Ovary (tissue), 7 donors: ENCODE measurements at regions not wholly inside any gene's neighbourhood (a gene's known extent, or its start where the extent isn't known, plus 50 kb on each side); places are given as distances from the start of the nearest gene placed in this dataset.

ENCODE experiments used
- DNase-seq, 5 donors: peaks; one replicate each; pipeline ENCODE4 v3.0.0-alpha.2; 2019 to 2020
- H3K27ac ChIP-seq, 2 donors: fragments of 200-600 bp; one replicate each; pipeline versions ENCODE4 v1.5.1 to v1.8.0; 2019 to 2022
- H3K27me3 ChIP-seq: fragments of 200-600 bp; one replicate; pipeline ENCODE4 v1.8.0; 2022
- H3K36me3 ChIP-seq: fragments of 200-600 bp; sonication (generic); one replicate; pipeline ENCODE4 v1.5.1; 2019
- H3K4me1 ChIP-seq: one replicate; pipeline ENCODE4 v1.8.1; 2013; ENCODE audit warnings: mild to moderate bottlenecking, moderate library complexity; ENCODE audit not compliant: insufficient read depth
- H3K4me3 ChIP-seq: fragments of 200-600 bp; sonication (generic); one replicate; pipeline ENCODE4 v1.5.1; 2017
- H3K9me3 ChIP-seq, 2 donors: fragments of 200-600 bp in 1 of 2; sonication (generic) in 1 of 2; one replicate each; pipeline versions ENCODE4 v1.5.1 to v1.8.1; 2013 to 2019; ENCODE audit warnings: mild to moderate bottlenecking in 1 of 2, moderate library complexity in 1 of 2
- EP300 ChIP-seq: sonication (generic); formaldehyde crosslinking; IDR thresholded peaks from one replicate; pipeline ENCODE4 v1.6.1; 2017; ENCODE audit warnings: antibody characterized with exemption
- POLR2A ChIP-seq: fragments of 450-650 bp; IDR thresholded peaks from one replicate; pipeline ENCODE4 v1.6.1; 2017; ENCODE audit warnings: antibody characterized with exemption, mild to moderate bottlenecking, moderate library complexity
- WGBS, 3 donors: extraction: QIAGEN DNeasy Blood & Tissue Kit in 1 of 3; methylation state at CpG; one replicate each; pipeline versions ENCODE4 v1.1.5 to v1.1.7; 2013 to 2017; 5-methylcytosine and 5-hydroxymethylcytosine counted together
- intact Hi-C, 4 donors: fragments of 100-400 bp; cut with DNase I; formaldehyde crosslinking; loops; one replicate each; pipeline versions ENCODE4 v1.11.0 to v1.15.1; 2022 to 2023
- TF ChIP-seq, protein P1 (sequence below), 3 donors: fragments of 450-650 bp in 2 of 3; fragments of 200-600 bp in 1 of 3; IDR thresholded peaks; one replicate each; pipeline versions ENCODE4 v1.5.1 to v1.8.0; 2016 to 2022; ENCODE audit warnings: antibody characterized with exemption in 3 of 3, mild to moderate bottlenecking in 1 of 3
- donor health status: DM: no; HTN: no; CAD: no; lungs with moderate emphysema.
- donor health status: DM: no; HTN: no; CAD: no.
- donor health status: Bipolar disorder and iron deficiency.
- donor health status: DM: no; HTN: no; CAD: no.
- donor health status: DM: yes; HTN: yes; CAD: no.

- H3K36me3 ChIP-seq: no peaks in the 10 kb centered on the region
- TF ChIP-seq EP300: no peak
- TF ChIP-seq, protein P1, sequence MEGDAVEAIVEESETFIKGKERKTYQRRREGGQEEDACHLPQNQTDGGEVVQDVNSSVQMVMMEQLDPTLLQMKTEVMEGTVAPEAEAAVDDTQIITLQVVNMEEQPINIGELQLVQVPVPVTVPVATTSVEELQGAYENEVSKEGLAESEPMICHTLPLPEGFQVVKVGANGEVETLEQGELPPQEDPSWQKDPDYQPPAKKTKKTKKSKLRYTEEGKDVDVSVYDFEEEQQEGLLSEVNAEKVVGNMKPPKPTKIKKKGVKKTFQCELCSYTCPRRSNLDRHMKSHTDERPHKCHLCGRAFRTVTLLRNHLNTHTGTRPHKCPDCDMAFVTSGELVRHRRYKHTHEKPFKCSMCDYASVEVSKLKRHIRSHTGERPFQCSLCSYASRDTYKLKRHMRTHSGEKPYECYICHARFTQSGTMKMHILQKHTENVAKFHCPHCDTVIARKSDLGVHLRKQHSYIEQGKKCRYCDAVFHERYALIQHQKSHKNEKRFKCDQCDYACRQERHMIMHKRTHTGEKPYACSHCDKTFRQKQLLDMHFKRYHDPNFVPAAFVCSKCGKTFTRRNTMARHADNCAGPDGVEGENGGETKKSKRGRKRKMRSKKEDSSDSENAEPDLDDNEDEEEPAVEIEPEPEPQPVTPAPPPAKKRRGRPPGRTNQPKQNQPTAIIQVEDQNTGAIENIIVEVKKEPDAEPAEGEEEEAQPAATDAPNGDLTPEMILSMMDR (IDR thresholded peaks at IDR 0.05): no peak
- TF ChIP-seq POLR2A: no peak
- H3K4me3 ChIP-seq: no peak overlapping the region
- no peak for DNase-seq
- intact Hi-C loops: no loop called here
- no peaks in the 10 kb centered on the region for H3K27me3 ChIP-seq
- no peak overlapping the region for H3K27ac ChIP-seq
- H3K9me3 ChIP-seq: no peaks in the 10 kb centered on the region
- WGBS, 3 donors: 72 to 78% (median 75%) methylated on average over 3 of the region's 3 CpGs
- no peaks in the 10 kb centered on the region for H3K4me1 ChIP-seq
Observed at GRCh38 chr2:211086049-211086448, 529.6 kb downstream of the CPS1 start.

GRCh38 chr2:211089127-211089526, 532.7 kb downstream of the CPS1 start:
- no peaks in the 10 kb centered on the region for H3K36me3 ChIP-seq
- intact Hi-C loops: no loop called here
- WGBS, 3 donors: 82 to 88% (median 85%) methylated on average over 3 of the region's 3 CpGs

DNA sequence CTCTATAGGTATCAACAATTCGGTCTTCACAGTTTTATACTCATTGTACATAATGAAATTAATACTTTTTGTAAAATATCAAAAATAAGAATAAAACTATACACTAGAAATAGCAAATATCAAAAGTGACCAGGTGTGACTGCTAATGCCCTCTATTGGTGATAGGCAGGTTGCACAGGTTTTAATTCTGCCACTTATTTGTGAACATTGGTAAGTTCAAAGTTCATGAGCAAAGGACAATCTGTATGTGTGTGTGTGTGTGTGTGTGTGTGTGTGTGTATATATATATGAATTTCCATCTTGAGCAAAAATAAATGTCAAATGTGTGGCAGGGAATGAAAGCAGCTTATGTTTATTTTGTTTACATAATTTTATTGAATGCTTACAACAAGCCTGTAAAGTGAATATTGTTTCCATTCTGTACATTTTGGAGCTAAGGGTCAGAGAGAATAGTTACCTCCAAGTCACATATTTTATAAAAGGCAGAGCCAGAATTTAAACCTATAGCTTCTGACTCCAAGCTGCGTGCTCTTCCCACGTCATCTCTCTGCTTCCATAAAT, 537.4 kb downstream of the CPS1 start:
- WGBS, 3 donors: 88 to 93% (median 92%) methylated on average over 3 of the region's 3 CpGs
- Histone ChIP-seq H3K4me1 (no peaks in the 10 kb centered on the region), H3K9me3 (no peaks in the 10 kb centered on the region), H3K27me3 (no peaks in the 10 kb centered on the region), H3K4me3 (no peak overlapping the region), H3K27ac (no peak overlapping the region), H3K36me3 (no peaks in the 10 kb centered on the region)
- no peak for DNase-seq
- TF ChIP-seq EP300 (no peak), POLR2A (no peak)
- TF ChIP-seq, protein P1 (IDR thresholded peaks at IDR 0.05): no peak
- intact Hi-C loops: no loop called here

More at GRCh38 chr2:211089127-211089526, 532.7 kb downstream of the CPS1 start:
- no peak for TF ChIP-seq POLR2A
- TF ChIP-seq EP300: no peak
- TF ChIP-seq, protein P1 (IDR thresholded peaks at IDR 0.05): no peak
- Histone ChIP-seq H3K4me3 (no peak overlapping the region), H3K27me3 (no peaks in the 10 kb centered on the region), H3K4me1 (no peaks in the 10 kb centered on the region), H3K27ac (no peak overlapping the region), H3K9me3 (no peaks in the 10 kb centered on the region)
- no peak for DNase-seq

DNA sequence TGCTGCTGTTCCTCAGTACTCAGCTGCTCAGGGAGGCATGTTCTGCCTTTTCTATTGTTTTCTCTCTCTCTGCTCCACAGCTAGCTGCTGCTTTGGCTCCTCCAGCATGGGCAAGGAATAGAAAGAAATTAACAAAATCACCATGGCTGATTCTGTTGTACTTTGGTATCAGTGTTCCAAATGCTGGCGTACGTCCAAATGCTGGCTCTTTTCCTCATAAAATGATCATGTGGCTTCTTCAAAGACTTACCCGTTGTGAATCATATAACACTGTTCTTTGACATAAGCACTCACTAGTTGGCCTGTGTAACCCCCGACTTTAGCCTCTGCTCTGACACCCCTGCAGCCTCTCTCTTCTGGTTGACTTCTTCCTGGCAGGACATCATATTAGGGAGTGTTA, 547.6 kb downstream of the CPS1 start:
- TF ChIP-seq POLR2A (no peak), EP300 (no peak)
- TF ChIP-seq, protein P1 (IDR thresholded peaks at IDR 0.05): no peak
- DNase-seq: no peak
- WGBS, 3 donors: 12 to 19% (median 14%) methylated on average over 4 of the region's 4 CpGs
- no peaks in the 10 kb centered on the region for H3K27me3 ChIP-seq
- intact Hi-C loops: no loop called here
- H3K4me1 ChIP-seq: no peaks in the 10 kb centered on the region
- no peaks in the 10 kb centered on the region for H3K9me3 ChIP-seq
- no peak overlapping the region for H3K4me3 ChIP-seq
- H3K27ac ChIP-seq: no peak overlapping the region
- no peaks in the 10 kb centered on the region for H3K36me3 ChIP-seq
